Epithelial cell of proximal tubule (primary cell): ENCODE measurements at regions not wholly inside any gene's neighbourhood (a gene's known extent, or its start where the extent isn't known, plus 50 kb on each side); places are given as distances from the start of the nearest gene placed in this dataset.

ENCODE experiments used
- DNase-seq: peaks from one replicate; pipeline ENCODE4 v3.0.0-alpha.2; 2011; ENCODE audit warnings: low read depth
- H3K4me3 ChIP-seq: 2 replicates; pipeline ENCODE4 v1.5.1; 2011; ENCODE audit warnings: low read depth, mild to moderate bottlenecking, low read length
- TF ChIP-seq, protein P1 (sequence below): conservative IDR thresholded peaks from 2 replicates; pipeline ENCODE4 v1.5.1; 2012; ENCODE audit warnings: low read depth, mild to moderate bottlenecking, low read length

DNA sequence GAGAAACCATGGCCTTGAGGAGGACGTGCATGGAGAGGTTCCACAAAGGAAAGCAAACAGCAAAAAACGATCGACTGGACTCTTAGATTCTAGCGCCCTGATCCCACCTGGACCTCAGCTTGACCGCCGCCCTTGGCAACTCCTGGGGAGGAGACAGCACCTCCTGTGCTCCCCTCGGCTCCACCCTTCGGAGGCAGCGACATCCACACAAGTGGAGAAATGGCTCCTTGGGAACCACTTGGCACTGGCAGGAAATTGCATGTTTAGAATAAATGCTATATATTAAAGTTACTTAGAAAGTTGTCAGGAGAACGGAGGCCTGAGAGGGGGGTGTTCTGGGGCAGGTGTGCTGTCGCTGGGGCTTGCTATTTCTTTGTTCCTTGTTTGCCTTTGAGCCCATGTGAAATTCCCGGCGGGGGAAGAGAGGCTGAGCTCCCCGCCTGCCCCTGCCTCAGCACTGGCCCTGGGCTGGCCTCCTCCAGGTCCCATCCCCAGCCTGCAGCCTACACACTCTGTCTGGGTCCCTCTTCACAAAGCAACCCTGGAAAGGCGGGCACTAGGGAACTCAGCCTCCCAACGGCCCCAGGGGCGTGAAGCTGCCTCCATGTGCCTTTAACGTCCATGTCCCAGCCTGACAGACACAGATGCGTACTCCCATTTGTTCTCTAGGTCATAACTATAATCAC lies 395.3 kb downstream of the BRD1 start:
- no peak overlapping the region for H3K4me3 ChIP-seq
- DNase-seq = no peak
- TF ChIP-seq, protein P1, sequence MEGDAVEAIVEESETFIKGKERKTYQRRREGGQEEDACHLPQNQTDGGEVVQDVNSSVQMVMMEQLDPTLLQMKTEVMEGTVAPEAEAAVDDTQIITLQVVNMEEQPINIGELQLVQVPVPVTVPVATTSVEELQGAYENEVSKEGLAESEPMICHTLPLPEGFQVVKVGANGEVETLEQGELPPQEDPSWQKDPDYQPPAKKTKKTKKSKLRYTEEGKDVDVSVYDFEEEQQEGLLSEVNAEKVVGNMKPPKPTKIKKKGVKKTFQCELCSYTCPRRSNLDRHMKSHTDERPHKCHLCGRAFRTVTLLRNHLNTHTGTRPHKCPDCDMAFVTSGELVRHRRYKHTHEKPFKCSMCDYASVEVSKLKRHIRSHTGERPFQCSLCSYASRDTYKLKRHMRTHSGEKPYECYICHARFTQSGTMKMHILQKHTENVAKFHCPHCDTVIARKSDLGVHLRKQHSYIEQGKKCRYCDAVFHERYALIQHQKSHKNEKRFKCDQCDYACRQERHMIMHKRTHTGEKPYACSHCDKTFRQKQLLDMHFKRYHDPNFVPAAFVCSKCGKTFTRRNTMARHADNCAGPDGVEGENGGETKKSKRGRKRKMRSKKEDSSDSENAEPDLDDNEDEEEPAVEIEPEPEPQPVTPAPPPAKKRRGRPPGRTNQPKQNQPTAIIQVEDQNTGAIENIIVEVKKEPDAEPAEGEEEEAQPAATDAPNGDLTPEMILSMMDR = no peak

DNA sequence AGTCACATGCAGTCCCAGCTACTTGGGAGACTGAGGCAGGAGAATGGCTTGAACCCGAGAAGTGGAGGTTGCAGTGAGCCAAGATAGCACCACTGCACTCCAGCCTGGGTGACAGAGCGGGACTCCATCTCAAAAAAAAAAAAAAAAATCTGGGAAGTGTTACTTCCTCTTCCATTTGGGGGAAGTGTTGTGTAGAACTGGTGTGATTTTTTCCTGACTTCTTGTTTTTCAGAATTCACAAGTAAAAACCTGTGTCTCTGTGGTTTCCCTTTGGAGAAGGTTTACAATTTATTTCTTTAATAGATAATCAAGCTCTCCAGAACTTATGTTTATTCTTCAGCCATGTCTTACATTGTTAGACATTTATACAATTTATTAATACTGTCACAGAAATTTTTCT lies 396.1 kb downstream of the BRD1 start:
- no peak overlapping the region for H3K4me3 ChIP-seq
- no peak for DNase-seq
- TF ChIP-seq, protein P1 = no peak

DNA sequence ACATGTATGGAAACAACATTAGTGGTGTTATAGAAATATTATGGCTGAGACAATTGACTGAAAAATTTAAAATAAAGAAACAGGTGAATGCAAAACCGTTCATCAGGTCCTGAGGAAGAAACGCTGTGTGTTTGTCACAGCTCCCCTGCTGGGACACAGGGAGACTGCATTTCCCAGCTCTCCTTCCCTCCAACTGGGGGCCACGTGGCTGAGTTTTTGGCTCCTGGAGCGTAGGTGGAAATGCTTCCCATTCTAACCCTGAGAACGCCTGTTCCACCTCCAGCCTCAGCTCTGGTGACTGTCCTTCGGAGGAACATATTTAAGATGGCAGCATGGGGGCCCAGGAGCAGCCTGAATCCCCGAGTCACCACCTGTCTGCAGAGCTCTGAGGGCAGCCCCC lies 398.6 kb downstream of the BRD1 start:
- no peak overlapping the region for H3K4me3 ChIP-seq
- DNase-seq = no peak
- TF ChIP-seq, protein P1 = no peak

DNA sequence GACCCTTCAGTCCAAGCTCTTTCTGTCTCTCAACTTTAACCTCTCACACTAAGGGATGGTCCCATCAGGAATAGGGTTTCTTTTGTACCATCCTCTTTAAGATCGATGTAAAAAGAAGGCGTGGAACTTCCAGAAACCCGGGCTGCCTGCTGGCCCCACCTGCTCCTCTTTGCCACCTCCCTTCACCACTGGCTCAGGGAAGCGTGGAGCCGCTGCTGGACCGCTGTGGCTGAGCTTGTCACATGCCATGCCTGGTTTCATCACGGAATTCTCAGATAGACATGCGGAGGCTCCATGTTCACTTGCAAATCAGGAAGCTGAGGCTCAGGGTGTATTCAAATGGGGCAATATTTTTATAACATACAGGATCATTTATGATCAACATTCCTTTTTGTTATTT lies 399.7 kb downstream of the BRD1 start:
- TF ChIP-seq, protein P1 = no peak
- H3K4me3 ChIP-seq = no peak overlapping the region
- DNase-seq = no peak

DNA sequence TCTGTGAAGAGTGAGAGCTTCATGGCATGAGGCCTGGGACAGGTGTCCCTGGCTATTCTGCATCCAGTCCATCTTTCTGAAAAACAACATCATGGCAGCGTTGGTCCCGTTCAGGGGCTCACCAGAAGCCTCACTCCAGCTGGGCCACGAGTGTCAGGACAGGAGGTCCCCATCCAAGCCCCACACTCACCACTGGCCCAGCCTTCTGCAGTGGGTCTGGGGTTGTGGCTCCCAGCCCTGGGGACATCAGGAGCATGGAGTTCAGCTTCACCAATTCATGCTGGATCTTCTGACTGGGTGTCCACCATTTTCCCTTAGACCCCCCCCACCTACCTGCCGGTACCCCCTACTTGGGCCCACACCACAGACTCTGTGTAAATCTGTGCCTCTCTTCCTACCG lies 400.3 kb downstream of the BRD1 start:
- TF ChIP-seq, protein P1 = no peak
- DNase-seq = no peak
- no peak overlapping the region for H3K4me3 ChIP-seq

DNA sequence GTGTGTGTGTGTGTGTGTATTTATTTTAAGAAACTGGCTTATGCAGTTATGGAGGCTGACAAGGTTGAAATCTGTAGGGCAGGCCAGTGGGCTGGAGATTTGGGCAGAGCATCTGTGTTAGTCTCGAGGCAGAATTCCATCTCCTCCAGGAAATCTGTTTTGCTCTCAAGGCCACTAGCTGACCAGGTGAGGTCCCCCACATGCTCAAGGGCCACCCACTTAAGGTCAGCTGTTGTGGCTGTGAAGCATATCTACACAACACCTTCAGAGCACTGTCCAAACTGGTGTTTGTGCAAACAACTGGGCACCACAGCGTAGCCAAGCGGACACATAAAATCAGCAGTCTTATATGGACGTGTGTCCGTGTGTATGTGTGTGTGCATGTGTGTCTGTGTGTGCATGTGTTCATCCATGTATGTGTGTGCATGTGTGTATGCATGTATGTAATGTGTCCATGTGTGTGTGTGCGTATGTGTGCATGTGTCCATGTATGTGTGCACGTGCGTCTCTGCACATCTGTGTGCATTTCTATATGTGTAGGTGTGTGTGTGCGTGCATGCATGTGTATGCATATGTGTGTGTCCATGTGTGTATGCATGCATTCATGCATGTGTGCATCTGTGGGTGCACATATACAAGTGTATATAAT lies 400.9 kb downstream of the BRD1 start:
- TF ChIP-seq, protein P1 = no peak
- no peak for DNase-seq
- H3K4me3 ChIP-seq = no peak overlapping the region

DNA sequence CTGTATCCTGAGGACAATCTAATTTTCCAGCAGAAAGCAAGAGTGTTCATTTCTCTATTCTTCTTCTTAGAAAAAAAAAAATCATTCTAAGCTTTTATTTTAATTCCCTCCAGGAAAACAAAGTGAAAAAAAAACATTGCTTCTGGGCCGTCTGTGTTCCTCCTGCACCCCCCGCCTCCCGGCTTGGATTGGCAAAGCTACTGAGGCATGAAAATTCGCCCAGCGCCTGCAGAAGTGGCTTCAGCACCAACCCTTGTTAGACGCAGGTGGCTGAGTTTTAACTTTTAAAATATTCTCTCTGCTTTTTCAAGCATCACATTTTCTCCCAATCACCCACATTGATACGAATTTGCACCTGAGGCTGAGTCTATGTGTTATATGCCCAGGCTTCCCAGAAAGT lies 401.6 kb downstream of the BRD1 start:
- no peak overlapping the region for H3K4me3 ChIP-seq
- TF ChIP-seq, protein P1 = no peak
- DNase-seq = no peak
